HepG2 (cell line): ENCODE measurements at regions not wholly inside any gene's neighbourhood (a gene's known extent, or its start where the extent isn't known, plus 50 kb on each side); places are given as distances from the start of the nearest gene placed in this dataset.

Experiments used
- ATAC-seq: fragments of 200-7000 bp; cut with Tn5 transposase; 3 replicates; pipeline ENCODE4 v1.9.1; 2020; ENCODE audit warnings: mild to moderate bottlenecking, moderate library complexity
- BruUV-seq: library from RNA; stranded (reverse); fragments of 400-500 nt; replicated peaks from 2 replicates; lab custom pipeline; 2021; lab: Mats Ljungman, UMichigan
- CTCF ChIA-PET: fragments of 300-600 bp; formaldehyde crosslinking; extraction: SDS; loops from one replicate; lab custom pipeline; 2021; ENCODE audit warnings: low total read pairs, inconsistent platforms, low intra/inter-chr PET ratio; lab: Yijun Ruan, JAX
- POLR2A ChIA-PET: fragments of 350-600 bp; sonication (Branson Sonifier 250); formaldehyde crosslinking; loops from one replicate; lab custom pipeline; 2020; ENCODE audit warnings: antibody characterized with exemption, inconsistent platforms; lab: Yijun Ruan, JAX
- DNase-seq: peaks from one replicate; pipeline ENCODE4 v3.0.0-alpha.2; 2015; ENCODE audit warnings: low spot score
- FAIRE-seq: peaks from 3 replicates; lab custom pipeline; 2011; peaks lifted over from hg19 to GRCh38; lab: Jason Lieb, UNC
- H2AFZ ChIP-seq: one replicate; pipeline ENCODE4 v1.6.1; 2011; ENCODE audit warnings: low read length, inconsistent platforms
- H3K27ac ChIP-seq: fragments of 300-600 bp; 3 replicates; pipeline ENCODE4 v1.8.0; 2011; ENCODE audit warnings: mixed run types, mild to moderate bottlenecking, mixed read lengths, low read length, inconsistent platforms; ENCODE audit not compliant: insufficient read depth; ENCODE audit errors: extremely low read length
- H3K27me3 ChIP-seq, 2 experiments: fragments of 200-600 bp in 1 of 2; 2 replicates in 1 of 2; 3 replicates in 1 of 2; pipeline versions ENCODE4 v1.6.0 to v1.8.0; 2011; ENCODE audit warnings: low read length in 2 of 2, mild to moderate bottlenecking in 2 of 2, moderate library complexity in 2 of 2, inconsistent platforms in 1 of 2; ENCODE audit not compliant: insufficient read depth in 2 of 2, control insufficient read depth in 1 of 2
- H3K36me3 ChIP-seq, 2 experiments: fragments of 200-600 bp in 1 of 2; replicated peaks in 1 of 2; 2 replicates in 1 of 2; 3 replicates in 1 of 2; pipeline versions ENCODE4 v1.5.1 to v1.8.0; 2011; ENCODE audit warnings: low read length in 2 of 2, inconsistent platforms in 1 of 2; ENCODE audit not compliant: insufficient read depth in 2 of 2, control insufficient read depth in 1 of 2
- H3K4me1 ChIP-seq: 2 replicates; pipeline ENCODE4 v1.5.1; 2012; ENCODE audit warnings: low read length, inconsistent platforms; ENCODE audit not compliant: insufficient read depth
- H3K4me2 ChIP-seq: 2 replicates; pipeline ENCODE4 v1.6.0; 2011; ENCODE audit warnings: low read depth, low read length, inconsistent platforms
- H3K4me3 ChIP-seq, 3 experiments: fragments of 200-600 bp in 1 of 3; sonication (generic), shearing (Covaris generic) in 1 of 3; replicated peaks in 1 of 3; 2 replicates each; pipeline ENCODE4 v1.5.1; 2011 to 2016; ENCODE audit warnings: low read length in 3 of 3, inconsistent platforms in 2 of 3, low read depth in 2 of 3, mild to moderate bottlenecking in 2 of 3, control low read depth in 1 of 3, mixed read lengths in 1 of 3; ENCODE audit not compliant: insufficient read depth in 1 of 3
- H3K79me2 ChIP-seq: one replicate; pipeline ENCODE4 v1.6.1; 2011; ENCODE audit warnings: low read length, inconsistent platforms; ENCODE audit not compliant: insufficient read depth
- H3K9ac ChIP-seq: 2 replicates; pipeline ENCODE4 v1.6.0; 2011; ENCODE audit warnings: mild to moderate bottlenecking, low read depth, low read length, inconsistent platforms; ENCODE audit not compliant: insufficient read depth
- H3K9me3 ChIP-seq: 2 replicates; pipeline ENCODE4 v1.5.1; 2012; ENCODE audit warnings: mild to moderate bottlenecking, low read length
- H4K20me1 ChIP-seq: 2 replicates; pipeline ENCODE4 v1.6.0; 2011; ENCODE audit warnings: inconsistent platforms, mild to moderate bottlenecking, low read length, moderate library complexity; ENCODE audit not compliant: insufficient read depth
- GABPA ChIP-seq, 2 experiments: IDR thresholded peaks; 2 replicates each; pipeline ENCODE4 v1.6.1; 2011 to 2016; ENCODE audit warnings: low read depth in 2 of 2, low read length in 1 of 2, missing biosample characterization in 1 of 2, missing genetic modification characterization in 1 of 2
- MTERF4 ChIP-seq: sonication (generic); formaldehyde crosslinking; IDR thresholded peaks from 2 replicates; pipeline ENCODE4 v1.8.0; 2023; ENCODE audit warnings: mild to moderate bottlenecking, missing genetic modification reagents
- NR3C1 ChIP-seq: sonication (generic); formaldehyde crosslinking; IDR thresholded peaks from 2 replicates; pipeline ENCODE4 v1.4.0; 2020; ENCODE audit warnings: missing genetic modification reagents
- ZNF672 ChIP-seq: sonication (generic); formaldehyde crosslinking; IDR thresholded peaks from 2 replicates; pipeline ENCODE4 v1.8.1; 2022; ENCODE audit warnings: missing genetic modification reagents
- WGBS: methylation state at CpG from one replicate; pipeline ENCODE4 v1.1.6; 2017; ENCODE audit warnings: low lambda C conversion rate; 5-methylcytosine and 5-hydroxymethylcytosine counted together
- in situ Hi-C: cut with HindIII; loops from 2 replicates; pipeline ENCODE4 v1.10.0; 2017; ENCODE audit warnings: low pct_unique_long_range_greater_than_20kb; ENCODE audit not compliant: extremely low pct_ligation_motif_present
- intact Hi-C: fragments of 100-400 bp; cut with micrococcal nuclease; formaldehyde crosslinking; loops from one replicate; pipeline ENCODE4 v1.10.0; 2022; ENCODE audit not compliant: unreplicated experiment

- no peak overlapping the region for H2AFZ ChIP-seq
- H3K4me2 ChIP-seq: no peak overlapping the region
- 40% methylated on average over 8 of the region's 12 CpGs for WGBS
- no peaks in the 10 kb centered on the region for H4K20me1 ChIP-seq
- no peak overlapping the region for H3K4me3 ChIP-seq
- no peaks in the 10 kb centered on the region for H3K36me3 ChIP-seq
- POLR2A ChIA-PET: no interaction called here
- no peaks in the 10 kb centered on the region; a peak in 3 of 5 replicates for H3K27me3 ChIP-seq
- in situ Hi-C loops: no loop called here
- CTCF ChIA-PET: no interaction called here
- FAIRE-seq: no peak
- TF ChIP-seq GABPA (IDR thresholded peaks at IDR 0.05; ENCODE audit: low read depth, low read length) (no peak), GABPA (CRISPR knock-in tag; IDR thresholded peaks at IDR 0.05; ENCODE audit: low read depth) (no peak)
- no peaks in the 10 kb centered on the region for H3K4me1 ChIP-seq
- no peak for DNase-seq
- peaks cover 5% of the 10 kb centered on the region; the same call in 1 of the 2 replicates for H3K9me3 ChIP-seq
- BruUV-seq: no TSS peak
- no peak for ATAC-seq
- H3K9ac ChIP-seq: no peak overlapping the region
- no peak overlapping the region for H3K27ac ChIP-seq
- intact Hi-C loops: no loop called here
- no peaks in the 10 kb centered on the region for H3K79me2 ChIP-seq
Measured at GRCh38 chr12:131235871-131236271, 282.2 kb downstream of the ADGRD1 start.

GRCh38 chr12:131239384-131240094, 285.8 kb downstream of the ADGRD1 start:
- POLR2A ChIA-PET: no interaction called here
- WGBS: 16% methylated on average over 7 of the region's 7 CpGs
- H3K4me3 ChIP-seq: no peak overlapping the region

More at GRCh38 chr12:131239384-131240094, 285.8 kb downstream of the ADGRD1 start:
- H3K4me1 ChIP-seq: no peaks in the 10 kb centered on the region
- intact Hi-C loops (no loop called here), in situ Hi-C loops (no loop called here)
- H3K27ac ChIP-seq: no peak overlapping the region
- no peaks in the 10 kb centered on the region for H3K36me3 ChIP-seq
- H3K79me2 ChIP-seq: no peaks in the 10 kb centered on the region
- no peaks in the 10 kb centered on the region; a peak in 1 of 5 replicates for H3K27me3 ChIP-seq
- H4K20me1 ChIP-seq: no peaks in the 10 kb centered on the region
- TF ChIP-seq MTERF4 (CRISPR knock-in tag) (no peak), NR3C1 (no peak), ZNF672 (CRISPR knock-in tag) (no peak)
- BruUV-seq: no TSS peak
- no peak overlapping the region for H3K4me2 ChIP-seq
- ATAC-seq: no peak
- no peak for FAIRE-seq
- CTCF ChIA-PET: no interaction called here
- no peak overlapping the region for H2AFZ ChIP-seq
- H3K9me3 ChIP-seq: no peaks in the 10 kb centered on the region
- H3K9ac ChIP-seq: no peak overlapping the region
- no peak for DNase-seq
